Smooth muscle cell (in vitro differentiated cells): ENCODE measurements at regions not wholly inside any gene's neighbourhood (a gene's known extent, or its start where the extent isn't known, plus 50 kb on each side); places are given as distances from the start of the nearest gene placed in this dataset.

Experiments
- DNase-seq: peaks from one replicate; lab custom pipeline; 2025; ENCODE audit not compliant: unreplicated experiment; lab: John Stamatoyannopoulos, UW
- H2AFZ ChIP-seq: fragments of 200-600 bp; sonication (generic); 2 replicates; pipeline ENCODE4 v1.6.0; 2016; ENCODE audit warnings: antibody characterized with exemption, low read depth, mild to moderate bottlenecking
- H3F3A ChIP-seq: fragments of 200-600 bp; sonication (generic); 2 replicates; pipeline ENCODE4 v1.6.0; 2017; ENCODE audit warnings: antibody characterized with exemption, low read depth
- H3K27ac ChIP-seq: fragments of 200-600 bp; sonication (generic); 2 replicates; pipeline ENCODE4 v1.5.1; 2016; ENCODE audit warnings: low read depth, mild to moderate bottlenecking
- H3K27me3 ChIP-seq: fragments of 200-600 bp; sonication (generic); 2 replicates; pipeline ENCODE4 v1.6.1; 2016; ENCODE audit warnings: low read depth, mild to moderate bottlenecking
- H3K36me3 ChIP-seq: fragments of 200-600 bp; sonication (generic); 2 replicates; pipeline ENCODE4 v1.5.1; 2016; ENCODE audit warnings: low read depth
- H3K4me1 ChIP-seq: fragments of 200-600 bp; sonication (generic); 2 replicates; pipeline ENCODE4 v1.5.1; 2016; ENCODE audit warnings: low read depth
- H3K4me2 ChIP-seq: fragments of 200-600 bp; sonication (generic); 2 replicates; pipeline ENCODE4 v1.6.0; 2016; ENCODE audit warnings: mild to moderate bottlenecking
- H3K4me3 ChIP-seq: fragments of 200-600 bp; sonication (generic); 2 replicates; pipeline ENCODE4 v1.5.1; 2016; ENCODE audit warnings: mild to moderate bottlenecking
- H3K79me2 ChIP-seq: fragments of 200-600 bp; sonication (generic); 2 replicates; pipeline ENCODE4 v1.6.0; 2016; ENCODE audit warnings: low read depth, mild to moderate bottlenecking
- H3K9ac ChIP-seq: fragments of 200-600 bp; sonication (generic); 2 replicates; pipeline ENCODE4 v1.6.0; 2016; ENCODE audit warnings: low read depth
- H3K9me3 ChIP-seq: fragments of 200-600 bp; sonication (generic); replicated peaks from 2 replicates; pipeline ENCODE4 v1.5.1; 2016; ENCODE audit warnings: low read depth
- H4K20me1 ChIP-seq: fragments of 200-600 bp; sonication (generic); 2 replicates; pipeline ENCODE4 v1.6.0; 2016; ENCODE audit warnings: low read depth
- WGBS: methylation state at CpG from one replicate; pipeline ENCODE4 v1.1.7; 2016; ENCODE audit warnings: low lambda C conversion rate; 5-methylcytosine and 5-hydroxymethylcytosine counted together
- TF ChIP-seq, protein P1 (sequence below): fragments of 200-600 bp; sonication (generic); IDR thresholded peaks from 2 replicates; pipeline ENCODE4 v1.5.1; 2017; ENCODE audit warnings: borderline replicate concordance, mild to moderate bottlenecking, antibody characterized with exemption; ENCODE audit not compliant: insufficient read depth, poor library complexity, severe bottlenecking

- Histone ChIP-seq H3K4me1 (peaks cover 7% of the 10 kb centered on the region), H3K27ac (no peak overlapping the region), H3K4me2 (no peak overlapping the region), H3K36me3 (no peaks in the 10 kb centered on the region), H4K20me1 (peaks cover 5% of the 10 kb centered on the region), H3F3A (no peaks in the 10 kb centered on the region), H3K79me2 (peaks cover 5% of the 10 kb centered on the region), H3K9ac (no peak overlapping the region), H3K27me3 (no peaks in the 10 kb centered on the region), H3K9me3 (no peaks in the 10 kb centered on the region), H2AFZ (no peak overlapping the region), H3K4me3 (no peak overlapping the region)
- no peak for DNase-seq
- WGBS = 65% methylated on average over 1 of the region's 1 CpG
- TF ChIP-seq, protein P1, sequence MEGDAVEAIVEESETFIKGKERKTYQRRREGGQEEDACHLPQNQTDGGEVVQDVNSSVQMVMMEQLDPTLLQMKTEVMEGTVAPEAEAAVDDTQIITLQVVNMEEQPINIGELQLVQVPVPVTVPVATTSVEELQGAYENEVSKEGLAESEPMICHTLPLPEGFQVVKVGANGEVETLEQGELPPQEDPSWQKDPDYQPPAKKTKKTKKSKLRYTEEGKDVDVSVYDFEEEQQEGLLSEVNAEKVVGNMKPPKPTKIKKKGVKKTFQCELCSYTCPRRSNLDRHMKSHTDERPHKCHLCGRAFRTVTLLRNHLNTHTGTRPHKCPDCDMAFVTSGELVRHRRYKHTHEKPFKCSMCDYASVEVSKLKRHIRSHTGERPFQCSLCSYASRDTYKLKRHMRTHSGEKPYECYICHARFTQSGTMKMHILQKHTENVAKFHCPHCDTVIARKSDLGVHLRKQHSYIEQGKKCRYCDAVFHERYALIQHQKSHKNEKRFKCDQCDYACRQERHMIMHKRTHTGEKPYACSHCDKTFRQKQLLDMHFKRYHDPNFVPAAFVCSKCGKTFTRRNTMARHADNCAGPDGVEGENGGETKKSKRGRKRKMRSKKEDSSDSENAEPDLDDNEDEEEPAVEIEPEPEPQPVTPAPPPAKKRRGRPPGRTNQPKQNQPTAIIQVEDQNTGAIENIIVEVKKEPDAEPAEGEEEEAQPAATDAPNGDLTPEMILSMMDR = peak; percentile 32
Observed at GRCh38 chrX:63506320-63506719, 155.2 kb upstream of the SPIN4 start.

GRCh38 chrX:63503541-63503940 is 152.4 kb upstream of the SPIN4 start:
- Histone ChIP-seq H2AFZ (no peak overlapping the region), H3K4me2 (no peak overlapping the region), H3K27me3 (no peaks in the 10 kb centered on the region), H4K20me1 (peaks cover 5% of the 10 kb centered on the region), H3K9me3 (no peaks in the 10 kb centered on the region), H3K9ac (no peak overlapping the region), H3K36me3 (no peaks in the 10 kb centered on the region), H3F3A (no peaks in the 10 kb centered on the region), H3K27ac (no peak overlapping the region), H3K79me2 (peaks cover 7% of the 10 kb centered on the region), H3K4me3 (no peak overlapping the region), H3K4me1 (peaks cover 7% of the 10 kb centered on the region)
- DNase-seq = no peak
- 26% methylated on average over 1 of the region's 1 CpG for WGBS
- TF ChIP-seq, protein P1 = no peak

DNA sequence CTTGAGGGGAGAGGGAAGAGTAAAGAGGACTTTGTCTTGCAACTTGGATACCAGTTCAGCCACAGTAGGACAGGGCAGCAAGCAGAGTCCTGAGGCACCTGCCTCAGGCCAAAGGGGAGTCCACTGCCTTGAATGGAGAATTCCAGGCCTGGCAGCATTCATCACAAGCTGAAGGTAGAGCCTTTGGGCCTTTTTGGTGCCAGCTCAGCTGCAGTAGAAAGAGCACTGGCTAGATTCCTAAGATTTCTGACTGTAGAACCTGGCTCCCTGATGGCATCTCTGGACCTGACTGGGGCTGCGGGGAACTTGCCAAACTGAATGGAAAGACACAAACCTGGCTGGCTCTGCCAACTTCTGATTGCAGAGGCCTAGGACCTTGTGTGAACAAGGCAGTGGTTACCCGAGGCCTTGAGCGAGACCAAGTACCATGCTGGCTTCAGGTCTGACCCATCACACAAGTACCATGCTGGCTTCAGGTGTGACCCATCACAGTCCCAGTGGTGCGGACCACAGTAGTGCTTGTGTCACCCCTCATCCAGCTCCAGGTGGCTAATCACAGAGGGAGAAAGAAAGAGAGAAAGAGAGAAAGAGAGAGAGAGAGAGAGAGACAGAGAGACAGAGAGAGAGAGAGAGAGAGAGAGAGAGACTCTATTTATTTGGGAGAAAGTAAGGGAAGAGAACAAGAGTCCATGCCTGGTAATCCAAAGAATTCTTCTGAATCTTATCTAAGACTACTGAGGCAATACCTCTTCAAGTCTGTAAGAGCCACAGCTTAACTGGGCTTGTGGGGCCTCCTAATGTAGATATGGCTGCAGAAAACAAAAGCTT is 137.6 kb upstream of the SPIN4 start:
- Histone ChIP-seq H3K79me2 (no peaks in the 10 kb centered on the region), H3K27me3 (no peaks in the 10 kb centered on the region), H3K9ac (no peak overlapping the region), H3K27ac (no peak overlapping the region), H3K4me2 (no peak overlapping the region), H3K4me1 (no peaks in the 10 kb centered on the region), H2AFZ (no peak overlapping the region), H4K20me1 (no peaks in the 10 kb centered on the region), H3F3A (no peaks in the 10 kb centered on the region), H3K9me3 (no peaks in the 10 kb centered on the region), H3K4me3 (no peak overlapping the region), H3K36me3 (no peaks in the 10 kb centered on the region)
- 83% methylated on average over 4 of the region's 4 CpGs for WGBS
- DNase-seq = no peak
- TF ChIP-seq, protein P1 = no peak

DNA sequence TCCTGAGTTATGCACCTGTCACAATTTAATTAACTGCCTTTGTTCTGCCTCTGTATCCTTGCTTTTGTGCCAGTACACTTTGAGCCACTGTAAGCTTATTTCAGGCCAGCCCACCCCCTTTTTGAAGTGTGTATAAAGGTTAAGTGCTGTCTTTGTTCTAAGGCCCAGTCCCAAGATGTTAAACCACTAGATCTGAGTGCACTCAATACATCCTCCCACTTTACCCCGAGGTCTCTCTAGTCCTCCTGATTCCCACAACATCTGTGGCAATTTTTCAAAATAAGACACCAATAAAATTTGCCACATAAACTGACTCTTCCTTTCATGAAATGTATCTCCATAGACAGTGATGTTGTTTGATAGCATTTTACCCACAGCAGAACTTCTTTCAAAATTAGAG is 124.1 kb upstream of the SPIN4 start:
- 71% methylated on average over 1 of the region's 1 CpG for WGBS
- no peaks in the 10 kb centered on the region for H3F3A ChIP-seq
- no peaks in the 10 kb centered on the region for H3K36me3 ChIP-seq
- H3K27me3 ChIP-seq = no peaks in the 10 kb centered on the region
- peaks cover 25% of the 10 kb centered on the region for H3K9me3 ChIP-seq
- H3K9ac ChIP-seq = no peak overlapping the region
- no peak overlapping the region for H3K4me3 ChIP-seq
- no peak overlapping the region for H3K4me2 ChIP-seq
- no peaks in the 10 kb centered on the region for H3K4me1 ChIP-seq
- no peak overlapping the region for H2AFZ ChIP-seq
- H3K79me2 ChIP-seq = peaks cover 7% of the 10 kb centered on the region
- TF ChIP-seq, protein P1 = no peak
- DNase-seq = no peak
- H3K27ac ChIP-seq = no peak overlapping the region
- no peaks in the 10 kb centered on the region for H4K20me1 ChIP-seq
